ENCODE measurements at regions not wholly inside any gene's neighbourhood (a gene's known extent, or its start where the extent isn't known, plus 50 kb on each side); places are given as distances from the start of the nearest gene placed in this dataset.

GRCh38 chr1:217096200-217096599 is 373.0 kb upstream of the ESRRG start:
- no peaks in the 10 kb centered on the region for H3K36me3 ChIP-seq
- DNase-seq (ENCODE audit: low read depth in 1 of 2, low spot score in 2 of 2), result no peak
- H3K4me1 ChIP-seq (replicated peaks), result no peaks in the 10 kb centered on the region
- no peak overlapping the region for H3K27ac ChIP-seq
- no peaks in the 10 kb centered on the region for H3K27me3 ChIP-seq (replicated peaks)
- no peak overlapping the region for H3K4me3 ChIP-seq
- no peaks in the 10 kb centered on the region for H3K9me3 ChIP-seq (replicated peaks)

GRCh38 chr1:217095050-217095622 is 371.9 kb upstream of the ESRRG start:
- no peak overlapping the region for H3K4me3 ChIP-seq
- no peaks in the 10 kb centered on the region for H3K4me1 ChIP-seq (replicated peaks)
- H3K27me3 ChIP-seq (replicated peaks), result peaks cover 4% of the 10 kb centered on the region; the same call in 1 of the 2 replicates
- H3K27ac ChIP-seq, result no peak overlapping the region
- H3K36me3 ChIP-seq, result no peaks in the 10 kb centered on the region
- no peak for DNase-seq (ENCODE audit: low read depth in 1 of 2, low spot score in 2 of 2)
- H3K9me3 ChIP-seq (replicated peaks), result no peaks in the 10 kb centered on the region

- H3K27ac ChIP-seq, result no peak overlapping the region
- H3K4me1 ChIP-seq (replicated peaks), result 0 out of 2 replicates have a peak, but pooled peaks cover 3% of the 10 kb centered on the region
- peaks cover 6% of the 10 kb centered on the region; the same call in 1 of the 2 replicates for H3K27me3 ChIP-seq (replicated peaks)
- H3K9me3 ChIP-seq (replicated peaks), result no peaks in the 10 kb centered on the region
- no peaks in the 10 kb centered on the region for H3K36me3 ChIP-seq
- no peak overlapping the region for H3K4me3 ChIP-seq
- DNase-seq (ENCODE audit: low read depth in 1 of 2, low spot score in 2 of 2), result no peak
Observed at GRCh38 chr1:217091561-217091960, 368.3 kb upstream of the ESRRG start.

DNA sequence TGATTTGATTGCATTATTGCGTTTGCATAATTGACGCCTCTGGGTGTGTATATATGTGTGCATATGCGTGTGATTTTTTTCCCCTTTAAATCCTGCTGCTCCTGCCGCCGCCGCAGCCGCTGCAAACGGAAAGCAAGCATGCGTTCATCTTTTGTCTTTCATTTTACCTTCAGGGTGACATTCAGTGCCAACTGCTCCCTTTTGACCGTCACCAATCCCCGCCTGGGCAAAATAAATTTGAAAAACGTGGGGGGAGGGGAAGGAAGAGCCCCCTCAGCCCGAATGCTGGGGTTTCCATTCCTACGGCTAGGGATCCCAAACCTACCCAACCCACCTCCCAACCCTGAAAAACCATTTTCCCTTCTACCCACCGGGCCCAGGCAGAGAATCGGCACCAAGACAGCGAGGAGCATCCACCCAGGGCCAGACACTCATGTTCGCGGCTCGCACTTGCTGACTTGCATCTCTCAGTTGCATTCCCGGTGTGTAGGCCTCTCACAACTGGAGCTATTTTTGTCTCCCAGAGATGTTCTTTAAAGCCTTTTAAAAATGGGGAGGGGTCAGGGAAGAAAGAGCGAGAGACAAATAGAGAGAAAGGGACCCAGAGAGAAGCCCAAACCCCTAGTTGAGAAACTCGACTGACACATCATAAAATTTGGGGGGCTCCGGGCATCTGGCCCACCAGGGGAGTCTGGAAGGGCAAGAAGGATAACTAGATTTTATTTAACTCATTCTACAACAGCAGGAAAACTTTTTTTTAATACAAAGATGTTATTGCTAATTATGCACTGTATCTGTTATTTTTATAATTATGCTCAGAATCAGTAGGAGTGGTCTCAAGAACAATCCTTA is 367.1 kb upstream of the ESRRG start:
- Histone ChIP-seq H3K27me3 (replicated peaks) (peaks cover 6% of the 10 kb centered on the region; the same call in 1 of the 2 replicates), H3K4me1 (replicated peaks) (0 out of 2 replicates have a peak, but pooled peaks cover 3% of the 10 kb centered on the region), H3K36me3 (no peaks in the 10 kb centered on the region), H3K27ac (no peak overlapping the region), H3K4me3 (peak overlapping the region; percentile 34; the same call in 1 of the 2 replicates), H3K9me3 (replicated peaks) (no peaks in the 10 kb centered on the region)
- DNase-seq (ENCODE audit: low read depth in 1 of 2, low spot score in 2 of 2), result no peak

DNA sequence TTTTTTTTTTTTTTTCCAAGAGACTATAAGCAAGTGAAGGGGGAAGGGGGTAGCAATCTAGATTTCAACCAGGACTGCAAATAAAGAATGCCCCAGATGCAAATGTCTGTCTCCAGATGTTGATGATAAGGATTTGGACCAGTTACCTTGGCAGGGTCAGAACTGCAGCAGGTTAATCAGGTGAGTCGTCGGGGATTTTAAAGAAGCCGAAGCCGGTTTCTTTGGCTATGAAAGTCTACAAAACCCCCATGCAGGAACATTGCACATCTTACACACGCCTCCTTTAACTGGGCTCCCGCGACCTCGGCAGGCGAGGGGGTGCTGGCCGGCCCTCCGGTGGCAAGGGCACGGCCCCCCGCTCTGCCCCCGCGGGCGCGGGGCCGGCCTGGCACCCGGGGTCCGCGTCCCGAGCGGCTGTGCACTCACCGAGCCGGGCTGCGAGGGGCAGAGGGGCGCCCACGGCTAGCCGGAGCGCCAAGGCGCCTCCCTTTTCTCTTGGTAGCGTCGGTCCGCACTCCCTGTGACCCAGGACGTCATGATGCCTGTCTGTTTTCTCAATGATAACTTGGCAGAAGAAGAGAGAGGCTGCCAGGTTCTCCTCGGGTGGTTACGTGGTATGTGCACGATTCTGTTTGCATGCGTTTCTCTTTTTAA is 366.3 kb upstream of the ESRRG start:
- peaks cover 6% of the 10 kb centered on the region; the same call in 1 of the 2 replicates for H3K27me3 ChIP-seq (replicated peaks)
- DNase-seq (ENCODE audit: low read depth in 1 of 2, low spot score in 2 of 2), result no peak
- H3K4me1 ChIP-seq (replicated peaks), result 0 out of 2 replicates have a peak, but pooled peaks cover 3% of the 10 kb centered on the region
- no peaks in the 10 kb centered on the region for H3K36me3 ChIP-seq
- H3K4me3 ChIP-seq, result peak overlapping the region; percentile 34
- H3K27ac ChIP-seq, result no peak overlapping the region
- H3K9me3 ChIP-seq (replicated peaks), result no peaks in the 10 kb centered on the region

DNA sequence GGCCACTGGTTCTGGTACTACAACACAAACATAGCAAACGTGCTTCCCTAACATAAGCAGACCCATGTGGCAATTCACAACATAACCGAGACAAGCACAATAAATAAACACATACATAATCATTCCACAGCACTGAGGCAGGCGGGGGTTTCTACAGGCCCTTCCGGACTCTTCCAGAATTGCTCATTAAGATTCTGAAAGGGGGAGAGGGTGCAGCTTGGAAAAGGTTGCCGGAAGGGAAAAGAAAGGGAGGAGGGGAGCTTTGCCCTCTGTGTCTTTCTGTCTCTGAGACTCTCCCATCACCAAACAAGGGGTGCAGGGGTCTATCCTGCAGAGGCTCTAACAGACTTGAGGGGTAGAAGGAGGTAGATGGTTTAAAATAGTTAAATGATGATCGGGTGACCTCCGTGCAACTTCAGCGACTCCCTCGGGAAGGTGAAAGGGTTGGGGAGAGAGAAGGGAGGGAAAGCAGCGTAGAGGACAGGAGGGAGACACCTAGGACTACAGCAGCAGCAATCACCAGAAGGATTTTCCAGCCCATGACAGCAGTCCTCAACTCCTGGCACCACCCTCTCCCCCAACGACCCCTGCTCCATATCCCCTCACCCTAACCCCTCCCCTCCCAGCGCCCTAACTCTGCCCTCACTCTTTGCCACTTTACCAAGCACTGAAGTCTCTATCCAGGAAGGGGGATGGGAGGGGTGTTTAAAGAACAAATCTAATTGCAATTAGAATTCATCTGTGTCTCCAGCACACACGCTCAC is 365.5 kb upstream of the ESRRG start:
- Histone ChIP-seq H3K9me3 (replicated peaks) (no peaks in the 10 kb centered on the region), H3K4me3 (no peak overlapping the region), H3K4me1 (replicated peaks) (0 out of 2 replicates have a peak, but pooled peaks cover 3% of the 10 kb centered on the region), H3K36me3 (no peaks in the 10 kb centered on the region), H3K27ac (no peak overlapping the region), H3K27me3 (replicated peaks) (peaks cover 6% of the 10 kb centered on the region; the same call in 1 of the 2 replicates)
- no peak for DNase-seq (ENCODE audit: low read depth in 1 of 2, low spot score in 2 of 2)

DNA sequence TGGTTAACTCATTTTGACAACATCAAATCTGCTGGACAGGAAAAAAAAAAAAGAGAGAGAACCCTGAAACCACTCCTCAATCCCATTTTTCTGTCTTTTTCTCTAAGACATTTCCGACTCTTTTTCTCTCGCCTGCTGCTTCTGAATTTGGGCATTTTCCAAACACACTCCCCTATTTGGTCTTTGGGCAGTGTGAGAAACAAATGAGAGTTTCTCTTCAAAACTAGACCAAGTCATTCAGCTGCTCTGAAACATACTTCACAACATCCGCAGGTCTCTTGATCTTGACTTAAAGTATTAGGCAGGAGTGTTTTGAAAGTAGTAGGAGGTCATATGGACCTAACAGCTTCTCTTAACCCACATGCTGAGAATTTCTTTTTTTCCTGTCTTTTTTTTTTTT is 364.8 kb upstream of the ESRRG start:
- 0 out of 2 replicates have a peak, but pooled peaks cover 3% of the 10 kb centered on the region for H3K4me1 ChIP-seq (replicated peaks)
- H3K27me3 ChIP-seq (replicated peaks), result peaks cover 6% of the 10 kb centered on the region; the same call in 1 of the 2 replicates
- DNase-seq (ENCODE audit: low read depth in 1 of 2, low spot score in 2 of 2), result no peak
- H3K36me3 ChIP-seq, result no peaks in the 10 kb centered on the region
- H3K27ac ChIP-seq, result no peak overlapping the region
- H3K4me3 ChIP-seq, result no peak overlapping the region
- H3K9me3 ChIP-seq (replicated peaks), result no peaks in the 10 kb centered on the region

DNA sequence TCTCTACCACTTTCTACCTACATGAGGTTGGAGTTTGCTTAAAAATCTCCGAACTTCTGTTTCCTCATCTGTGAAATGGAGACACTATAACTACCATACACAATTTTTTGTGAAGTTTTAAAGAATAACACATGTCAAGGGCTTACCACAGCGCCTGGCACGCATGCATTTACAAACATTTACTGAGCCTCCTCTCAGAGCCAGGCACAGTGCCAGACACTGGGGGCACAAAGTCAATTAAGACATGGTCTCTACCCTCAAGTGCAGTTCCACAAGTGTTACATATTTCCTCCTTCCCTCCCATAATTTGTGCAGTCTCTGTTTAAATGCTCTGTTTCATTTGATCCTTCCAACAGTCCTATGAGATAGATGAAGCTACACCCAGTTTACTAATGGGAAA is 356.4 kb upstream of the ESRRG start:
- no peak overlapping the region for H3K27ac ChIP-seq
- H3K9me3 ChIP-seq (replicated peaks), result no peaks in the 10 kb centered on the region
- no peak overlapping the region for H3K4me3 ChIP-seq
- no peaks in the 10 kb centered on the region for H3K4me1 ChIP-seq (replicated peaks)
- H3K27me3 ChIP-seq (replicated peaks), result no peaks in the 10 kb centered on the region; the same call in 1 of the 2 replicates
- no peaks in the 10 kb centered on the region for H3K36me3 ChIP-seq
- no peak for DNase-seq (ENCODE audit: low read depth in 1 of 2, low spot score in 2 of 2)

- Histone ChIP-seq H3K27me3 (replicated peaks) (no peaks in the 10 kb centered on the region; the same call in 1 of the 2 replicates), H3K4me3 (no peak overlapping the region), H3K27ac (no peak overlapping the region), H3K9me3 (replicated peaks) (no peaks in the 10 kb centered on the region), H3K36me3 (no peaks in the 10 kb centered on the region), H3K4me1 (replicated peaks) (no peaks in the 10 kb centered on the region)
- DNase-seq (ENCODE audit: low read depth in 1 of 2, low spot score in 2 of 2), result no peak
Observed at GRCh38 chr1:217078959-217079358, 355.7 kb upstream of the ESRRG start.

DNA sequence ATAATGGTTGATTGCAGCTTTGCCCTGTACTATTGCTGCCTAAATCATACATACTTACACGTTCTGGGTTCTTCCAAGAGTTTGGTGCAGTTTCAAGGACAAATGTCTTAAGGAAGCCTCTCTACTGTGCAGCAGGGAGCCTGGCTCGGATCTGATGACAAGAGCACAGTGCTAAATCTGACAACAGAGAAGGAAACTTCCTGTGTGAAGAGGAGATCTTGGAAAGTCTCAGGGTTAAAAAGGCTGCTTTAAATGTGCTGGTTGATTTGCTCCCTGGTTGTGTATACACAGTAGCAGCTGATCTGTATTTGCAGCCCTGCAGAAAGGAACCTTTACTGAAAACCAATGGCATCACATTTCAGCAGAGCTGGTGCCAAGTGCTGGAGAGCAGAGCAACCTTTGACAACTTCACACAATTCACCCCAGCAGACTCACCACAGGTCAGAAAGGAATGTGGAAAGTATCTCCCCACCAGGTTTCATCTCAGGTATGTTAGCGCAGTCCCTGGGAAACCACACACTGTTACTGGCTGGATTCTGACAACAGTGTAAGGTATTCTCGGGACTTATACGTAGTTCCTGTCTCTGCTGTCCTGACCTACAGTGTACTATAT is 355.0 kb upstream of the ESRRG start:
- Histone ChIP-seq H3K4me1 (replicated peaks) (no peaks in the 10 kb centered on the region), H3K27ac (no peak overlapping the region), H3K36me3 (no peaks in the 10 kb centered on the region), H3K27me3 (replicated peaks) (no peaks in the 10 kb centered on the region; the same call in 1 of the 2 replicates), H3K9me3 (replicated peaks) (no peaks in the 10 kb centered on the region), H3K4me3 (no peak overlapping the region)
- DNase-seq (ENCODE audit: low read depth in 1 of 2, low spot score in 2 of 2), result no peak

- H3K9me3 ChIP-seq (replicated peaks), result no peaks in the 10 kb centered on the region
- no peak overlapping the region for H3K4me3 ChIP-seq
- no peak for DNase-seq (ENCODE audit: low read depth in 1 of 2, low spot score in 2 of 2)
- no peaks in the 10 kb centered on the region; the same call in 1 of the 2 replicates for H3K27me3 ChIP-seq (replicated peaks)
- H3K27ac ChIP-seq, result no peak overlapping the region
- H3K4me1 ChIP-seq (replicated peaks), result no peaks in the 10 kb centered on the region
- no peaks in the 10 kb centered on the region for H3K36me3 ChIP-seq
Observed at GRCh38 chr1:217077426-217077825, 354.2 kb upstream of the ESRRG start.

GRCh38 chr1:217076902-217077301 is 353.7 kb upstream of the ESRRG start:
- no peak for DNase-seq (ENCODE audit: low read depth in 1 of 2, low spot score in 2 of 2)
- Histone ChIP-seq H3K27me3 (replicated peaks) (no peaks in the 10 kb centered on the region; the same call in 1 of the 2 replicates), H3K4me3 (no peak overlapping the region)

GRCh38 chr1:217072926-217073325 is 349.7 kb upstream of the ESRRG start:
- no peaks in the 10 kb centered on the region for H3K27me3 ChIP-seq (replicated peaks)
- H3K4me3 ChIP-seq, result no peak overlapping the region
- no peaks in the 10 kb centered on the region for H3K4me1 ChIP-seq (replicated peaks)
- no peak for DNase-seq (ENCODE audit: low read depth in 1 of 2, low spot score in 2 of 2)
- no peaks in the 10 kb centered on the region for H3K36me3 ChIP-seq
- H3K9me3 ChIP-seq (replicated peaks), result no peaks in the 10 kb centered on the region
- H3K27ac ChIP-seq, result no peak overlapping the region

More at GRCh38 chr1:217076902-217077301, 353.7 kb upstream of the ESRRG start:
- Histone ChIP-seq H3K4me1 (replicated peaks) (no peaks in the 10 kb centered on the region), H3K27ac (no peak overlapping the region), H3K36me3 (no peaks in the 10 kb centered on the region), H3K9me3 (replicated peaks) (no peaks in the 10 kb centered on the region)

Measured in SJSA1 (cell line).